Erythroblast (primary cell): ENCODE measurements at regions not wholly inside any gene's neighbourhood (a gene's known extent, or its start where the extent isn't known, plus 50 kb on each side); places are given as distances from the start of the nearest gene placed in this dataset.

ENCODE experiments used
- GATA1 ChIP-seq: IDR thresholded peaks from 2 replicates; pipeline ENCODE4 v1.6.1; 2011; ENCODE audit warnings: low read depth, mild to moderate bottlenecking, control low read depth, low read length, moderate library complexity
- POLR2A ChIP-seq: IDR thresholded peaks from 2 replicates; pipeline ENCODE4 v1.6.1; 2011; ENCODE audit warnings: mild to moderate bottlenecking, low read length

- TF ChIP-seq POLR2A (no peak), GATA1 (no peak)
These were observed 118.6 kb upstream of the COL5A1 start for GRCh38 chr9:134522976-134523375.
